ENCODE measurements at regions not wholly inside any gene's neighbourhood (a gene's known extent, or its start where the extent isn't known, plus 50 kb on each side); places are given as distances from the start of the nearest gene placed in this dataset.

GRCh38 chr5:34409373-34409772 is 246.8 kb upstream of the RAI14 start:
- Mint-ChIP-seq H3K27me3 (peaks cover 6% of the 10 kb centered on the region), H3K4me3 (no peak overlapping the region), H3K4me1 (ENCODE audit: low read depth) (no peaks in the 10 kb centered on the region), H3K27ac (no peak overlapping the region), H3K36me3 (ENCODE audit: low read depth) (no peaks in the 10 kb centered on the region), H3K9me3 (no peaks in the 10 kb centered on the region)
- ATAC-seq (no peak), DNase-seq (no peak)
- POLR2A ChIA-PET = no interaction called here
- CTCF ChIA-PET = no interaction called here
- TF ChIP-seq CTCF (IDR thresholded peaks at IDR 0.05) = no peak
- intact Hi-C loops (cut with micrococcal nuclease) = no loop called here

- DNase-seq (no peak), ATAC-seq (no peak)
- Mint-ChIP-seq H3K27ac (no peak overlapping the region), H3K9me3 (no peaks in the 10 kb centered on the region), H3K4me1 (ENCODE audit: low read depth) (peaks cover under 1% of the 10 kb centered on the region), H3K27me3 (peaks cover 11% of the 10 kb centered on the region), H3K4me3 (no peak overlapping the region), H3K36me3 (ENCODE audit: low read depth) (no peaks in the 10 kb centered on the region)
- ChIA-PET CTCF (interaction anchor here (1.1 kb wide), 1 partner anchor 9 kb away, joined by 3 read pairs; no protein-coding TSS in a partner anchor), POLR2A (interaction anchor here (0.9 kb wide), 1 partner anchor 12 kb away, joined by 3 read pairs; no protein-coding TSS in a partner anchor)
- TF ChIP-seq CTCF (IDR thresholded peaks at IDR 0.05) = no peak
- intact Hi-C loops (cut with micrococcal nuclease) = no loop called here
These were observed 245.6 kb upstream of the RAI14 start for GRCh38 chr5:34410411-34411139.

- Mint-ChIP-seq H3K27ac (no peak overlapping the region), H3K9me3 (no peaks in the 10 kb centered on the region), H3K27me3 (peaks cover 15% of the 10 kb centered on the region), H3K4me1 (ENCODE audit: low read depth) (peaks cover 4% of the 10 kb centered on the region), H3K4me3 (no peak overlapping the region), H3K36me3 (ENCODE audit: low read depth) (no peaks in the 10 kb centered on the region)
- no peak for DNase-seq
- no peak for TF ChIP-seq CTCF (IDR thresholded peaks at IDR 0.05)
- POLR2A ChIA-PET = interaction anchor here (0.9 kb wide), 1 partner anchor 11 kb away, joined by 3 read pairs; no protein-coding TSS in a partner anchor
- intact Hi-C loops (cut with micrococcal nuclease) = no loop called here
- CTCF ChIA-PET = interaction anchor here (1.1 kb wide), 1 partner anchor 8 kb away, joined by 3 read pairs; no protein-coding TSS in a partner anchor
- ATAC-seq = no peak
These were observed 244.4 kb upstream of the RAI14 start for GRCh38 chr5:34411470-34412346.

GRCh38 chr5:34412736-34413135 is 243.4 kb upstream of the RAI14 start:
- H3K36me3 Mint-ChIP-seq (ENCODE audit: low read depth) = no peaks in the 10 kb centered on the region
- ATAC-seq (no peak), DNase-seq (no peak)
- ChIA-PET POLR2A (no interaction called here), CTCF (no interaction called here)
- peaks cover 15% of the 10 kb centered on the region for H3K27me3 Mint-ChIP-seq
- no peak overlapping the region for H3K27ac Mint-ChIP-seq
- H3K4me3 Mint-ChIP-seq = no peak overlapping the region
- intact Hi-C loops (cut with micrococcal nuclease) = no loop called here
- H3K4me1 Mint-ChIP-seq (ENCODE audit: low read depth) = peaks cover 4% of the 10 kb centered on the region
- H3K9me3 Mint-ChIP-seq = no peaks in the 10 kb centered on the region
- TF ChIP-seq CTCF (IDR thresholded peaks at IDR 0.05) = no peak

Data from activated CD8-positive, alpha-beta T cell treated with anti-CD3 and anti-CD28 coated beads for 36 hours (primary cell).